Gastroesophageal sphincter (tissue), 3 donors: ENCODE measurements at regions not wholly inside any gene's neighbourhood (a gene's known extent, or its start where the extent isn't known, plus 50 kb on each side); places are given as distances from the start of the nearest gene placed in this dataset.

Experiments
- CTCF ChIP-seq, 4 experiments: fragments of 200-600 bp in 2 of 4; fragments of 450-650 bp in 2 of 4; sonication (generic) in 1 of 4; IDR thresholded peaks; one replicate each; pipeline ENCODE4 v1.5.1; 2017 to 2019; ENCODE audit warnings: antibody characterized with exemption in 4 of 4, mild to moderate bottlenecking in 2 of 4, moderate library complexity in 2 of 4
- POLR2A ChIP-seq, 2 donors: fragments of 450-650 bp; IDR thresholded peaks; one replicate each; pipeline ENCODE4 v1.6.1; 2017; ENCODE audit warnings: antibody characterized with exemption in 2 of 2, mild to moderate bottlenecking in 2 of 2, moderate library complexity in 1 of 2
- POLR2AphosphoS5 ChIP-seq: sonication (generic); formaldehyde crosslinking; IDR thresholded peaks from one replicate; pipeline ENCODE4 v1.6.1; 2017; ENCODE audit warnings: antibody characterized with exemption

GRCh38 chr1:163761898-163762297 is 440.1 kb downstream of the NUF2 start:
- TF ChIP-seq POLR2AphosphoS5 (no peak), POLR2A (IDR thresholded peaks at IDR 0.05) (no peak), CTCF (IDR thresholded peaks at IDR 0.05) (no peak)
